H9 (cell line): ENCODE measurements at regions not wholly inside any gene's neighbourhood (a gene's known extent, or its start where the extent isn't known, plus 50 kb on each side); places are given as distances from the start of the nearest gene placed in this dataset.

Source experiments
- DNase-seq: peaks from one replicate; pipeline ENCODE4 v3.0.0-alpha.2; 2017
- H2AFZ ChIP-seq: one replicate; pipeline ENCODE4 v1.6.1; 2013; ENCODE audit warnings: mild to moderate bottlenecking, low read length, control low read depth, moderate library complexity
- H2AK5ac ChIP-seq: 2 replicates; pipeline ENCODE4 v1.6.1; 2013; ENCODE audit warnings: low read length, control low read depth, mixed read lengths; ENCODE audit not compliant: insufficient read length
- H2BK120ac ChIP-seq: one replicate; pipeline ENCODE4 v1.6.1; 2013; ENCODE audit warnings: low read depth, mild to moderate bottlenecking, low read length, control low read depth, inconsistent platforms; ENCODE audit not compliant: poor library complexity, severe bottlenecking
- H2BK12ac ChIP-seq: 2 replicates; pipeline ENCODE4 v1.6.1; 2013; ENCODE audit warnings: low read length, control low read depth, mixed read lengths, low read depth; ENCODE audit not compliant: insufficient read length
- H2BK15ac ChIP-seq: 2 replicates; pipeline ENCODE4 v1.6.1; 2013; ENCODE audit warnings: low read depth, low read length, control low read depth
- H2BK20ac ChIP-seq: one replicate; pipeline ENCODE4 v1.6.1; 2013; ENCODE audit warnings: low read depth, mild to moderate bottlenecking, low read length, control low read depth, inconsistent platforms; ENCODE audit not compliant: poor library complexity, severe bottlenecking
- H2BK5ac ChIP-seq: 2 replicates; pipeline ENCODE4 v1.6.1; 2013; ENCODE audit warnings: low read length, control low read depth, mixed read lengths; ENCODE audit not compliant: insufficient read length
- H3K14ac ChIP-seq: 2 replicates; pipeline ENCODE4 v1.6.1; 2013; ENCODE audit warnings: low read length, control low read depth; ENCODE audit not compliant: insufficient read depth
- H3K18ac ChIP-seq: 2 replicates; pipeline ENCODE4 v1.6.1; 2013; ENCODE audit warnings: low read depth, mild to moderate bottlenecking, mixed read lengths, low read length, control low read depth; ENCODE audit not compliant: insufficient read length
- H3K23ac ChIP-seq: 2 replicates; pipeline ENCODE4 v1.6.1; 2013; ENCODE audit warnings: low read length, control low read depth, mixed read lengths, low read depth; ENCODE audit not compliant: insufficient read length
- H3K23me2 ChIP-seq: 2 replicates; pipeline ENCODE4 v1.6.1; 2013; ENCODE audit warnings: low read depth, mild to moderate bottlenecking, mixed read lengths, low read length, control low read depth; ENCODE audit not compliant: insufficient read length, poor library complexity, severe bottlenecking
- H3K27ac ChIP-seq: 2 replicates; pipeline ENCODE4 v1.5.1; 2013; ENCODE audit warnings: low read length, control low read depth, mixed read lengths, low read depth; ENCODE audit not compliant: insufficient read length
- H3K27me3 ChIP-seq: 2 replicates; pipeline ENCODE4 v1.6.1; 2013; ENCODE audit warnings: low read length, control low read depth, inconsistent platforms; ENCODE audit not compliant: insufficient read depth
- H3K4ac ChIP-seq: 2 replicates; pipeline ENCODE4 v1.6.1; 2013; ENCODE audit warnings: low read depth, mild to moderate bottlenecking, control low read depth, inconsistent platforms, low read length, moderate library complexity
- H3K4me1 ChIP-seq: 2 replicates; pipeline ENCODE4 v1.6.1; 2013; ENCODE audit warnings: low read length, control low read depth, inconsistent platforms; ENCODE audit not compliant: insufficient read depth
- H3K4me2 ChIP-seq: 2 replicates; pipeline ENCODE4 v1.6.1; 2013; ENCODE audit warnings: low read length, control low read depth, mixed read lengths; ENCODE audit not compliant: insufficient read length, insufficient read depth
- H3K56ac ChIP-seq: 2 replicates; pipeline ENCODE4 v1.6.1; 2013; ENCODE audit warnings: low read depth, mild to moderate bottlenecking, mixed read lengths, low read length, control low read depth; ENCODE audit not compliant: insufficient read length
- H3K79me1 ChIP-seq: 2 replicates; pipeline ENCODE4 v1.6.1; 2013; ENCODE audit warnings: low read depth, mild to moderate bottlenecking, moderate library complexity, low read length, control low read depth, inconsistent platforms; ENCODE audit not compliant: insufficient read depth, poor library complexity, severe bottlenecking
- H3K79me2 ChIP-seq: 2 replicates; pipeline ENCODE4 v1.6.1; 2013; ENCODE audit warnings: low read length, control low read depth, inconsistent platforms; ENCODE audit not compliant: insufficient read depth
- H3K9ac ChIP-seq: 2 replicates; pipeline ENCODE4 v1.6.1; 2013; ENCODE audit warnings: low read length, control low read depth, mixed read lengths; ENCODE audit not compliant: insufficient read length; ENCODE audit errors: extremely low read depth
- H3K9me3 ChIP-seq: one replicate; pipeline ENCODE4 v1.6.1; 2013; ENCODE audit warnings: low read depth, low read length, inconsistent platforms; ENCODE audit not compliant: control insufficient read depth
- H3T11ph ChIP-seq: one replicate; pipeline ENCODE4 v1.6.1; 2013; ENCODE audit warnings: mild to moderate bottlenecking, low read length, control low read depth, inconsistent platforms
- H4K20me1 ChIP-seq: one replicate; pipeline ENCODE4 v1.6.1; 2013; ENCODE audit not compliant: control insufficient read depth, insufficient read length, insufficient read depth
- H4K5ac ChIP-seq: 2 replicates; pipeline ENCODE4 v1.6.1; 2013; ENCODE audit warnings: low read depth, mild to moderate bottlenecking, mixed read lengths, low read length, control low read depth; ENCODE audit not compliant: insufficient read length
- H4K8ac ChIP-seq: replicated peaks from 2 replicates; pipeline ENCODE4 v1.6.1; 2013; ENCODE audit warnings: low read length, control low read depth, mixed read lengths, low read depth; ENCODE audit not compliant: insufficient read length
- H4K91ac ChIP-seq: 2 replicates; pipeline ENCODE4 v1.6.1; 2013; ENCODE audit warnings: low read depth, mild to moderate bottlenecking, moderate library complexity, mixed read lengths, low read length, control low read depth; ENCODE audit not compliant: insufficient read length
- H3K27ac Mint-ChIP-seq, 3 experiments: 2 replicates in 2 of 3; 3 replicates in 1 of 3; pipeline ENCODE4 v1.8.0; 2020 to 2021; ENCODE audit warnings: mixed read lengths in 3 of 3, mild to moderate bottlenecking in 1 of 3, moderate library complexity in 1 of 3
- H3K27me3 Mint-ChIP-seq: 2 replicates; pipeline ENCODE4 v1.8.0; 2021; ENCODE audit warnings: low read depth, mild to moderate bottlenecking, moderate library complexity, mixed read lengths
- H3K36me3 Mint-ChIP-seq, 3 experiments: 2 replicates in 2 of 3; 3 replicates in 1 of 3; pipeline ENCODE4 v1.8.0; 2020 to 2021; ENCODE audit warnings: low read depth in 3 of 3, mixed read lengths in 3 of 3; ENCODE audit not compliant: insufficient read depth in 1 of 3
- H3K4me1 Mint-ChIP-seq, 2 experiments: 2 replicates each; pipeline ENCODE4 v1.8.0; 2020; ENCODE audit warnings: mixed read lengths in 2 of 2
- H3K4me3 Mint-ChIP-seq, 2 experiments: 2 replicates in 1 of 2; 3 replicates in 1 of 2; pipeline ENCODE4 v1.8.0; 2020 to 2021; ENCODE audit warnings: mild to moderate bottlenecking in 2 of 2, mixed read lengths in 2 of 2, moderate library complexity in 1 of 2
- H3K9me3 Mint-ChIP-seq, 2 experiments: 2 replicates in 1 of 2; 3 replicates in 1 of 2; pipeline ENCODE4 v1.8.0; 2020; ENCODE audit warnings: mild to moderate bottlenecking in 2 of 2, mixed read lengths in 2 of 2, moderate library complexity in 1 of 2
- WGBS: extraction: QIAGEN DNeasy Blood & Tissue Kit; methylation state at CpG from one replicate; pipeline ENCODE4 v1.1.7; 2013; ENCODE audit warnings: missing lambda C conversion rate, low lambda C conversion rate, mixed read lengths; ENCODE audit not compliant: insufficient read length; ENCODE audit errors: extremely low coverage; 5-methylcytosine and 5-hydroxymethylcytosine counted together
- TF ChIP-seq, protein P1 (sequence below): fragments of 200-600 bp; sonication (generic); conservative IDR thresholded peaks from 3 replicates; pipeline ENCODE4 v1.8.0; 2021; ENCODE audit warnings: antibody characterized with exemption, mild to moderate bottlenecking

DNA sequence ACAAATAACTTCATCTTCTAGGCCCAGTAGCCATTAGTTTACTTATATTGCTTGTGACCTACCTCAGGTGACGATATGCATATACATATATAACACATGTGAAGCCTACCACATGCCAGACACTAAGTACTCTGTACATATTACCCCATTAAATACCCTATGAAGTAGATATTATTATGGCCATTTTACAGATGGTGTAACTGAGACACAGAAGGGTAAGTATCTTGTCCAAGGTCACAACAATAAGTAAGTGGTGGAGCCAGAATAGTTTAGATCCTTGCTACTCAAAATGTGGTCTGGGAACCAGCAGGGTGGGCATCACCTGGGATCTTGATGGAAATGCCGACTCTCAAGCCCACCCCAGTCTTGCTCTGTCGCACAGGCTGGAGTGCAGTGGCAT, 78.1 kb upstream of the RAPGEF2 start:
- Histone ChIP-seq H3K27ac (no peak overlapping the region), H3K9me3 (no peaks in the 10 kb centered on the region), H3K14ac (no peak overlapping the region), H2BK15ac (no peak overlapping the region), H3K9ac (no peak overlapping the region), H3K4me1 (peaks cover 19% of the 10 kb centered on the region; the same call in 1 of the 2 replicates), H3K23me2 (no peaks in the 10 kb centered on the region), H3K27me3 (no peaks in the 10 kb centered on the region), H2BK12ac (no peak overlapping the region), H2AFZ (no peak overlapping the region), H3K79me1 (no peaks in the 10 kb centered on the region), H3K4me2 (no peak overlapping the region), H3K4ac (no peak overlapping the region), H3T11ph (no peak overlapping the region), H2BK5ac (no peak overlapping the region), H3K56ac (no peak overlapping the region), H3K23ac (no peak overlapping the region), H2BK120ac (no peak overlapping the region), H4K8ac (no peak overlapping the region), H2AK5ac (no peak overlapping the region), H2BK20ac (no peak overlapping the region), H4K91ac (no peak overlapping the region), H4K20me1 (no peaks in the 10 kb centered on the region), H3K18ac (no peak overlapping the region), H4K5ac (no peak overlapping the region), H3K79me2 (no peaks in the 10 kb centered on the region)
- no peak for DNase-seq
- no peaks in the 10 kb centered on the region for H3K9me3 Mint-ChIP-seq
- TF ChIP-seq, protein P1, sequence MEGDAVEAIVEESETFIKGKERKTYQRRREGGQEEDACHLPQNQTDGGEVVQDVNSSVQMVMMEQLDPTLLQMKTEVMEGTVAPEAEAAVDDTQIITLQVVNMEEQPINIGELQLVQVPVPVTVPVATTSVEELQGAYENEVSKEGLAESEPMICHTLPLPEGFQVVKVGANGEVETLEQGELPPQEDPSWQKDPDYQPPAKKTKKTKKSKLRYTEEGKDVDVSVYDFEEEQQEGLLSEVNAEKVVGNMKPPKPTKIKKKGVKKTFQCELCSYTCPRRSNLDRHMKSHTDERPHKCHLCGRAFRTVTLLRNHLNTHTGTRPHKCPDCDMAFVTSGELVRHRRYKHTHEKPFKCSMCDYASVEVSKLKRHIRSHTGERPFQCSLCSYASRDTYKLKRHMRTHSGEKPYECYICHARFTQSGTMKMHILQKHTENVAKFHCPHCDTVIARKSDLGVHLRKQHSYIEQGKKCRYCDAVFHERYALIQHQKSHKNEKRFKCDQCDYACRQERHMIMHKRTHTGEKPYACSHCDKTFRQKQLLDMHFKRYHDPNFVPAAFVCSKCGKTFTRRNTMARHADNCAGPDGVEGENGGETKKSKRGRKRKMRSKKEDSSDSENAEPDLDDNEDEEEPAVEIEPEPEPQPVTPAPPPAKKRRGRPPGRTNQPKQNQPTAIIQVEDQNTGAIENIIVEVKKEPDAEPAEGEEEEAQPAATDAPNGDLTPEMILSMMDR: no peak
- H3K27ac Mint-ChIP-seq: peak overlapping the region in 1 of 3 experiments; percentile 87; a peak in 3 of 7 replicates
- H3K4me1 Mint-ChIP-seq: peaks cover 50 to 57% of the 10 kb centered on the region in 2 experiments
- WGBS: no CpG with 5 or more reads among the region's 3 CpGs
- H3K36me3 Mint-ChIP-seq: no peaks in the 10 kb centered on the region
- no peak overlapping the region for H3K4me3 Mint-ChIP-seq
- 0 out of 2 replicates have a peak, but pooled peaks cover 3% of the 10 kb centered on the region for H3K27me3 Mint-ChIP-seq
